ENCODE measurements at regions not wholly inside any gene's neighbourhood (a gene's known extent, or its start where the extent isn't known, plus 50 kb on each side); places are given as distances from the start of the nearest gene placed in this dataset.

DNA sequence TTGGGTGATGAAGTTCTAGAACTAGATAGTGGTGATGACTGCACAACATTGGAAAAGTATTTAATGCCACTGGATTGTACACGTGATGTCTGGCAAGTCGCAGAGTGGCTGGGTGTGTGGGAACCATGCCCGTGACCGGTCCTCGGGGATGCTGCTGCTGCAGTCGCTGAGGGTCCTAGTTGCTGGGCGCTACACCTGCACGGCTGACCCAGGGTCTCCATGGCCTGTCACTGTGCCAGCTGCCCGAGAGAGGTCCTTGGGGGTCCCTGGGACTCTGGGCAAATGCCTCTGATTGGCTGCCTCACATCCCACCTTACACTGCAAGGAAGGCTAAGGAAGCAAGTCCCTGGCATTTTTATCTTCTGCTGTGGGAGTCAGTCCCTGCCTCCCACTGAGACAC lies 109.1 kb upstream of the PABPC3 start:
- TF ChIP-seq, protein P1, sequence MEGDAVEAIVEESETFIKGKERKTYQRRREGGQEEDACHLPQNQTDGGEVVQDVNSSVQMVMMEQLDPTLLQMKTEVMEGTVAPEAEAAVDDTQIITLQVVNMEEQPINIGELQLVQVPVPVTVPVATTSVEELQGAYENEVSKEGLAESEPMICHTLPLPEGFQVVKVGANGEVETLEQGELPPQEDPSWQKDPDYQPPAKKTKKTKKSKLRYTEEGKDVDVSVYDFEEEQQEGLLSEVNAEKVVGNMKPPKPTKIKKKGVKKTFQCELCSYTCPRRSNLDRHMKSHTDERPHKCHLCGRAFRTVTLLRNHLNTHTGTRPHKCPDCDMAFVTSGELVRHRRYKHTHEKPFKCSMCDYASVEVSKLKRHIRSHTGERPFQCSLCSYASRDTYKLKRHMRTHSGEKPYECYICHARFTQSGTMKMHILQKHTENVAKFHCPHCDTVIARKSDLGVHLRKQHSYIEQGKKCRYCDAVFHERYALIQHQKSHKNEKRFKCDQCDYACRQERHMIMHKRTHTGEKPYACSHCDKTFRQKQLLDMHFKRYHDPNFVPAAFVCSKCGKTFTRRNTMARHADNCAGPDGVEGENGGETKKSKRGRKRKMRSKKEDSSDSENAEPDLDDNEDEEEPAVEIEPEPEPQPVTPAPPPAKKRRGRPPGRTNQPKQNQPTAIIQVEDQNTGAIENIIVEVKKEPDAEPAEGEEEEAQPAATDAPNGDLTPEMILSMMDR (conservative IDR thresholded peaks at IDR 0.05; ENCODE audit: low read length) = no peak
- no peak for TF ChIP-seq EZH2phosphoT487 (IDR thresholded peaks at IDR 0.05; ENCODE audit: borderline replicate concordance, low read depth, low read length)
